GM18505 (cell line): ENCODE measurements at regions not wholly inside any gene's neighbourhood (a gene's known extent, or its start where the extent isn't known, plus 50 kb on each side); places are given as distances from the start of the nearest gene placed in this dataset.

ENCODE experiments used
- ATAC-seq: cut with Tn5 transposase; IDR thresholded peaks from one replicate; pipeline ENCODE4 v1.9.1; 2021; ENCODE audit not compliant: unreplicated experiment
- POLR2A ChIP-seq: IDR thresholded peaks from 4 replicates; pipeline ENCODE4 v1.6.1; 2011; ENCODE audit warnings: borderline replicate concordance; ENCODE audit not compliant: insufficient read depth, insufficient read length; ENCODE audit errors: extremely low read depth

- TF ChIP-seq POLR2A, result no peak
- no peak for ATAC-seq
Observed at GRCh38 chr4:32423267-32423666, 1703.1 kb downstream of the PCDH7 start.

GRCh38 chr4:32425243-32425642 is 1705.1 kb downstream of the PCDH7 start:
- no peak for TF ChIP-seq POLR2A
- no peak for ATAC-seq

- no peak for ATAC-seq
Observed at GRCh38 chr4:32427566-32427965, 1707.4 kb downstream of the PCDH7 start.

GRCh38 chr4:32429151-32429550 is 1709.0 kb downstream of the PCDH7 start:
- TF ChIP-seq POLR2A, result no peak
- ATAC-seq, result no peak

More at GRCh38 chr4:32427566-32427965, 1707.4 kb downstream of the PCDH7 start:
- TF ChIP-seq POLR2A, result no peak

GRCh38 chr4:32435308-32435707 is 1715.1 kb downstream of the PCDH7 start:
- no peak for ATAC-seq

GRCh38 chr4:32436816-32437215 is 1716.6 kb downstream of the PCDH7 start:
- no peak for TF ChIP-seq POLR2A
- ATAC-seq, result no peak

More at GRCh38 chr4:32435308-32435707, 1715.1 kb downstream of the PCDH7 start:
- no peak for TF ChIP-seq POLR2A

- no peak for TF ChIP-seq POLR2A
Observed at GRCh38 chr4:32440391-32440790, 1720.2 kb downstream of the PCDH7 start.

GRCh38 chr4:32454482-32454881 is 1734.3 kb downstream of the PCDH7 start:
- TF ChIP-seq POLR2A, result no peak
- no peak for ATAC-seq

More at GRCh38 chr4:32440391-32440790, 1720.2 kb downstream of the PCDH7 start:
- no peak for ATAC-seq

GRCh38 chr4:32455231-32455630 is 1735.1 kb downstream of the PCDH7 start:
- no peak for ATAC-seq
- no peak for TF ChIP-seq POLR2A

GRCh38 chr4:32460972-32461371 is 1740.8 kb downstream of the PCDH7 start:
- no peak for TF ChIP-seq POLR2A
- ATAC-seq, result no peak

- no peak for ATAC-seq
- TF ChIP-seq POLR2A, result no peak
Observed at GRCh38 chr4:32462944-32463343, 1742.8 kb downstream of the PCDH7 start.

- no peak for TF ChIP-seq POLR2A
- ATAC-seq, result no peak
Observed at GRCh38 chr4:32470087-32470585, 1750.0 kb downstream of the PCDH7 start.

- ATAC-seq, result no peak
- no peak for TF ChIP-seq POLR2A
Observed at GRCh38 chr4:32472918-32473317, 1752.7 kb downstream of the PCDH7 start.

- no peak for ATAC-seq
- no peak for TF ChIP-seq POLR2A
Observed at GRCh38 chr4:32475710-32476109, 1755.5 kb downstream of the PCDH7 start.

GRCh38 chr4:32477518-32477917 is 1757.3 kb downstream of the PCDH7 start:
- no peak for TF ChIP-seq POLR2A
- no peak for ATAC-seq
